ENCODE measurements at regions not wholly inside any gene's neighbourhood (a gene's known extent, or its start where the extent isn't known, plus 50 kb on each side); places are given as distances from the start of the nearest gene placed in this dataset.

- TF ChIP-seq POLR2A (IDR thresholded peaks at IDR 0.05) (no peak), CTCF (IDR thresholded peaks at IDR 0.05 in 4 of 5, conservative IDR thresholded peaks at IDR 0.05 in 1 of 5) (no peak)
Observed at GRCh38 chr5:2190549-2190948, 307.8 kb upstream of the IRX4 start.
